Upper lobe of left lung (tissue), 4 donors: ENCODE measurements at regions not wholly inside any gene's neighbourhood (a gene's known extent, or its start where the extent isn't known, plus 50 kb on each side); places are given as distances from the start of the nearest gene placed in this dataset.

Experiments used
- EP300 ChIP-seq, 4 donors: sonication (generic); formaldehyde crosslinking; IDR thresholded peaks; one replicate each; pipeline ENCODE4 v1.5.1; 2017; ENCODE audit warnings: antibody characterized with exemption in 4 of 4, control low read depth in 2 of 4
- POLR2A ChIP-seq, 4 donors: fragments of 450-650 bp; IDR thresholded peaks; one replicate each; pipeline ENCODE4 v1.5.1; 2016 to 2017; ENCODE audit warnings: antibody characterized with exemption in 4 of 4, mild to moderate bottlenecking in 2 of 4
- POLR2AphosphoS5 ChIP-seq, 2 donors: sonication (generic); formaldehyde crosslinking; IDR thresholded peaks; one replicate each; pipeline ENCODE4 v1.5.1; 2017; ENCODE audit warnings: antibody characterized with exemption in 2 of 2
- TF ChIP-seq, protein P1 (sequence below), 6 experiments: fragments of 450-650 bp in 4 of 6; fragments of 200-600 bp in 2 of 6; sonication (generic) in 2 of 6; IDR thresholded peaks; one replicate each; pipeline ENCODE4 v1.5.1; 2016 to 2019; ENCODE audit warnings: antibody characterized with exemption in 6 of 6

DNA sequence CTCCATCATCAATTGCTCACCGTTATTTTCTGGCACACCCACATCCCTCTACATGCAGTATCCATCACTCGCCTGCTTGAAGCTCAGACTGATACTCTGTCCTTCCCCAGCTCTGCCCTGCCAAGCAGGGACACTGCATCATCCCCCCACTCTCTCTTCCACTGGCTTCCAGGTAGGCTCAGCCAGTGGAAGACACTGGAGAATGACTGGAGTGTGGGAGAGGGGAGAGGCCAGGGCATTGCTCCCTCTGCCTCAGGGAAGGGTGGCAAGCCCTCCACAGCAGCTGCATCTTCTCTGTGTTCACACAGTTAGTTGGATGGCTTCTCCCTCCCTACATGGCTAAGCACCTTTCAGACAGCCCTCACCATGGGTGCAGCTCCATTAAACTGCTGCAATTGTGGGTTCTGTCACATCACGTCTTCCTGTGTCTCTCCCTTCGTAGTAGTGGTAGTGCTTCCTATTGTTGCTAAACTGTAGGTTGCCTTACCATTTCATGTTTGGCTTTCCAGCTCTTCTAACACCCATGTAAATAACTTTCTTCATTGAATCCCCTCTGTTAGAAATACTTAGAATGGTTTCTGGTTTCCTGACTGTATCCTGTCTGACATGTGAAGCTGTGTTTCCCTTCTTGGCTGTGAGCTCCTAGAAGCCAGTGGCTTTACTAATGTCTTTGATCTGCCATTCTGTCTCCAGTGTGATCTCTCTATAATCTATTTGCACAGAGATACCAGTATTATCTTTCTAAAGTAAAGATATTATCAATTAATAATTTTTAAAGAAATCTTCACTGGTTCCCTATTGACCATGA lies 483.7 kb upstream of the LRRN3 start:
- TF ChIP-seq, protein P1, sequence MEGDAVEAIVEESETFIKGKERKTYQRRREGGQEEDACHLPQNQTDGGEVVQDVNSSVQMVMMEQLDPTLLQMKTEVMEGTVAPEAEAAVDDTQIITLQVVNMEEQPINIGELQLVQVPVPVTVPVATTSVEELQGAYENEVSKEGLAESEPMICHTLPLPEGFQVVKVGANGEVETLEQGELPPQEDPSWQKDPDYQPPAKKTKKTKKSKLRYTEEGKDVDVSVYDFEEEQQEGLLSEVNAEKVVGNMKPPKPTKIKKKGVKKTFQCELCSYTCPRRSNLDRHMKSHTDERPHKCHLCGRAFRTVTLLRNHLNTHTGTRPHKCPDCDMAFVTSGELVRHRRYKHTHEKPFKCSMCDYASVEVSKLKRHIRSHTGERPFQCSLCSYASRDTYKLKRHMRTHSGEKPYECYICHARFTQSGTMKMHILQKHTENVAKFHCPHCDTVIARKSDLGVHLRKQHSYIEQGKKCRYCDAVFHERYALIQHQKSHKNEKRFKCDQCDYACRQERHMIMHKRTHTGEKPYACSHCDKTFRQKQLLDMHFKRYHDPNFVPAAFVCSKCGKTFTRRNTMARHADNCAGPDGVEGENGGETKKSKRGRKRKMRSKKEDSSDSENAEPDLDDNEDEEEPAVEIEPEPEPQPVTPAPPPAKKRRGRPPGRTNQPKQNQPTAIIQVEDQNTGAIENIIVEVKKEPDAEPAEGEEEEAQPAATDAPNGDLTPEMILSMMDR (IDR thresholded peaks at IDR 0.05), result no peak
- no peak for TF ChIP-seq POLR2A (IDR thresholded peaks at IDR 0.05)
- TF ChIP-seq POLR2AphosphoS5 (IDR thresholded peaks at IDR 0.05), result no peak
- TF ChIP-seq EP300 (IDR thresholded peaks at IDR 0.05), result no peak
